HAP-1 (cell line): ENCODE measurements at regions not wholly inside any gene's neighbourhood (a gene's known extent, or its start where the extent isn't known, plus 50 kb on each side); places are given as distances from the start of the nearest gene placed in this dataset.
A peak's percentile ranks its signal among the peaks of the same experiment; 100 is the strongest.

Experiments
- DNase-seq, 2 experiments: peaks; one replicate each; pipeline ENCODE4 v3.0.0-alpha.2; 2016 to 2020; ENCODE audit warnings: low spot score in 2 of 2
- H3K27me3 ChIP-seq: fragments of 250-450 bp; sonication (Bioruptor Pico); 2 replicates; pipeline ENCODE4 v1.5.1; 2020; ENCODE audit warnings: low read depth, mild to moderate bottlenecking, moderate library complexity
- H3K36me3 ChIP-seq: fragments of 250-450 bp; sonication (Bioruptor Pico); replicated peaks from 2 replicates; pipeline ENCODE4 v1.5.1; 2020; ENCODE audit warnings: mild to moderate bottlenecking
- H3K4me1 ChIP-seq: fragments of 250-450 bp; sonication (Bioruptor Pico); 2 replicates; pipeline ENCODE4 v1.5.1; 2020; ENCODE audit warnings: mild to moderate bottlenecking
- H3K4me3 ChIP-seq: fragments of 250-450 bp; sonication (Bioruptor Pico); 2 replicates; pipeline ENCODE4 v1.5.1; 2020; ENCODE audit warnings: mild to moderate bottlenecking, moderate library complexity
- H3K9me3 ChIP-seq: fragments of 250-450 bp; sonication (Bioruptor Pico); 2 replicates; pipeline ENCODE4 v1.5.1; 2020; ENCODE audit warnings: mild to moderate bottlenecking, moderate library complexity
- in situ Hi-C: fragments of 300-500 bp; cut with MboI; formaldehyde crosslinking; loops from 3 replicates; pipeline ENCODE4 v1.14.3; 2020; ENCODE audit warnings: low sequenced_read_pairs, inconsistent platforms, mixed read lengths

GRCh38 chr9:106314476-106314875 lies 548.5 kb upstream of the ZNF462 start:
- in situ Hi-C loops = no loop called here
- Histone ChIP-seq H3K4me3 (no peak overlapping the region), H3K4me1 (peaks cover 5% of the 10 kb centered on the region; the same call in 1 of the 2 replicates), H3K9me3 (no peaks in the 10 kb centered on the region), H3K27me3 (no peaks in the 10 kb centered on the region), H3K36me3 (no peaks in the 10 kb centered on the region)
- DNase-seq = no peak

- in situ Hi-C loops = no loop called here
- Histone ChIP-seq H3K27me3 (no peaks in the 10 kb centered on the region), H3K4me1 (peaks cover 16% of the 10 kb centered on the region), H3K9me3 (no peaks in the 10 kb centered on the region), H3K4me3 (no peak overlapping the region), H3K36me3 (no peaks in the 10 kb centered on the region)
- DNase-seq = peak; percentile 20 to 73
Measured at GRCh38 chr9:106321394-106322180, 541.4 kb upstream of the ZNF462 start.

DNA sequence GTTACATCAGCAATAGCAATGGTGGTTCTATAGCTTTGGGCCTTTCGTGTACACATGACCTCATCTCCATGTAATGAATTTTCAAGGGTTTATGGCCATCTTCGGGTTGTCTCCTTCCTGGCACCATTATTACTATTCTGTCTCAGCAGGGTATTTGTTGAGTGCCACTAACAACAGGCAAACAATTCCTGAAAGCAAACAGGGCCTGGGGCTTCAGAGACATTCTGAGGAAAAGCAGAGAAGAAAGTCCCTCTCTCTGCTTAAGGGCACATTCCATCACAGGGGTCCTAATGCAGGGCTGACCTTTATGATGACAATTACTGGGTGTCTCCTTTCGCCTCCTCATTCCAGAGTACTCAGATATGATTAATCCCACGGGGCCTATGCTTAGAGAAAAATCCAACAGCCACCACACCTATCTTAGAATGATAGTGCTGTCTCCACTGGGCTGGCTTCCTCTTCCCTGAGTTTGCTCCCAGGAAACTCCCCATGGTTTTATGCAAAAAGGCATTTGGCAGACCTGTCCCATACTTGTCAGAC lies 540.2 kb upstream of the ZNF462 start:
- Histone ChIP-seq H3K36me3 (no peaks in the 10 kb centered on the region), H3K4me3 (no peak overlapping the region), H3K9me3 (no peaks in the 10 kb centered on the region), H3K4me1 (peaks cover 19% of the 10 kb centered on the region), H3K27me3 (no peaks in the 10 kb centered on the region)
- in situ Hi-C loops = no loop called here
- DNase-seq = peak in 1 of 2 experiments; percentile 10

DNA sequence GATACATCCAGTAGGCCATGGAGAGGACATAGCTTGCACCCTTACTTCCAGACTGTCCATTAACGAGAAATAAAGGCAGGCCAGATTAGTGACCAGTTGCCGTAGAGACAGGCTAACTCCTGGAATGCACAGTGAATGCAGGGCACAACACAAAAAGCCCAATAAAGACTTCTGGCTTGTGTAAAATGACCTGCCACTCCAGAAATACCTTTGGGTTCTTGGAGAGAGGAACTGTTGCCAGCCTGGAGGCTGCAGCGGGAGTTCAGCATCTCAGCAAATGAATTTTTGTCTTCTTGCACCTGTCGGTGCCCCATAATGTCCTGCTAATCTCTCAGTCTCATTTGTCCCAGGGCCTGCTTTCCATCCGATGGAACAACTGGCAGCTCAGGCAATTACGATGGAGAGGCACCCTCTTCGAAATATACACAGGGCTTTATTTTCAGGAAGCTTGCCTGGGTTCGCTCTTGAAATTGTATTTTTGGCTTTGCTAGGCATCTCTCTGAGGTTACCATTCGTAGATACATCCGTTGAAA lies 538.8 kb upstream of the ZNF462 start:
- H3K36me3 ChIP-seq = no peaks in the 10 kb centered on the region
- no peaks in the 10 kb centered on the region for H3K27me3 ChIP-seq
- peak in 1 of 2 experiments; percentile 12 for DNase-seq
- in situ Hi-C loops = no loop called here
- no peak overlapping the region for H3K4me3 ChIP-seq
- no peaks in the 10 kb centered on the region; the same call in 1 of the 2 replicates for H3K9me3 ChIP-seq
- peaks cover 19% of the 10 kb centered on the region for H3K4me1 ChIP-seq

DNA sequence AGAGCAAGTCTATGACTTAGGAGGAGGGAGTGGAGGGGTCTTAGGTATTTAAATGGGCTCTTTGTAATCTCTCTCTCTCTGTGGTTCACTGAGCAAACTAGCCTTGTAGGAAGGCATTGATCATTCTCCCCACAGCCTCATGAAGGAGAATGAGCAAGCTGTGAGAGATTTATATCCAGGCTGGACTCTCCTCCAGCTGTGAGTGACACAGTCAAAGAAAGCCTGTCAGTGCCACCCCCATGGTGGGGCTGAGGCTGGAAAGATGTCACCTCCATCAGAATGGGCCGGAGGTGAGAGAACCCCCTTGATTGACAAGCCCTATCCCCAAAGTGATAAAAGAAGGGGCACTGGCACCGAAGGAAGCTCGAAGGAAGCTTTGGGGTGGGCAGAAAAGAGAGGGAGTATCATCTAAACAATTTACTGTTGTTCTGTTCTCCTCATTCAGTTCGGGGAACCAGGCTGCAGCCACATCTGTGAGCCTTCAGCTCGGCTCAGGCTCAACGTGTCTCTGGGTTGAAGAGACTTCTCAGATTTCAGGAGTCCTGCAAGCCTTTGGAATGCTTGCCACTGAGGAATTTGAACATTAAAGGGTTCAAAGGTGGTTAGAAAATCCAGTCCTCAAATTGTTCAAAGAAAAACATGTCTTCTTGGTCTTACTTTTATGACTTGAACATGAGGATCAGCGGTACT lies 538.2 kb upstream of the ZNF462 start:
- Histone ChIP-seq H3K27me3 (no peaks in the 10 kb centered on the region), H3K9me3 (no peaks in the 10 kb centered on the region; the same call in 1 of the 2 replicates), H3K36me3 (no peaks in the 10 kb centered on the region), H3K4me1 (peaks cover 19% of the 10 kb centered on the region), H3K4me3 (no peak overlapping the region)
- in situ Hi-C loops = no loop called here
- no peak for DNase-seq

- in situ Hi-C loops = no loop called here
- H3K9me3 ChIP-seq = no peaks in the 10 kb centered on the region; the same call in 1 of the 2 replicates
- H3K4me3 ChIP-seq = no peak overlapping the region
- no peaks in the 10 kb centered on the region for H3K36me3 ChIP-seq
- H3K27me3 ChIP-seq = no peaks in the 10 kb centered on the region
- peaks cover 13% of the 10 kb centered on the region for H3K4me1 ChIP-seq
- DNase-seq = no peak
Measured at GRCh38 chr9:106326493-106326892, 536.5 kb upstream of the ZNF462 start.

GRCh38 chr9:106333481-106333880 lies 529.5 kb upstream of the ZNF462 start:
- H3K4me1 ChIP-seq = no peaks in the 10 kb centered on the region
- no peaks in the 10 kb centered on the region for H3K9me3 ChIP-seq
- H3K27me3 ChIP-seq = no peaks in the 10 kb centered on the region
- no peak for DNase-seq
- H3K4me3 ChIP-seq = no peak overlapping the region
- in situ Hi-C loops = no loop called here
- H3K36me3 ChIP-seq = no peaks in the 10 kb centered on the region

- in situ Hi-C loops = no loop called here
- H3K36me3 ChIP-seq = no peaks in the 10 kb centered on the region
- no peak overlapping the region for H3K4me3 ChIP-seq
- H3K9me3 ChIP-seq = no peaks in the 10 kb centered on the region
- DNase-seq = no peak
- no peaks in the 10 kb centered on the region for H3K4me1 ChIP-seq
- H3K27me3 ChIP-seq = no peaks in the 10 kb centered on the region
Measured at GRCh38 chr9:106334081-106334480, 528.9 kb upstream of the ZNF462 start.

DNA sequence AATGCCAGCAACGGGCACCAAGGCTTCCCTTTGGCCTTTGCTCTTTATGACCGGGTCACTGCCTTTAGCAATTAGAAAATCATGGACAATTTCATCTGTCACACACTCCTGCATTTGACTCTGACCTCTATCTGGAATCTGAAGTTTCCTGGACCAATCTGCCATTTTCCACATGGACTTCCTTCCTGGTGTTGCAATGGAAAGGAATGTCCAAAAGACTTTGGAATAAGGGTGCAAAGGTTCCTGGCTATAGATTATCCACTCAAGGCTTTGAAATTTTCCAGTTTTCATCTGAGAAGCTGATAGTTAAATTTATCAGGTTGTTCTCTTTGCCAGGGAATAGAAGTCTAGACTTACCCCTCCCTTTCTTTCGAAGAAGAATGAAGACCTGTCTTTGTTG lies 523.1 kb upstream of the ZNF462 start:
- no peak for DNase-seq
- in situ Hi-C loops = no loop called here
- Histone ChIP-seq H3K9me3 (no peaks in the 10 kb centered on the region; the same call in 1 of the 2 replicates), H3K27me3 (no peaks in the 10 kb centered on the region), H3K36me3 (no peaks in the 10 kb centered on the region), H3K4me3 (no peak overlapping the region), H3K4me1 (no peaks in the 10 kb centered on the region)

DNA sequence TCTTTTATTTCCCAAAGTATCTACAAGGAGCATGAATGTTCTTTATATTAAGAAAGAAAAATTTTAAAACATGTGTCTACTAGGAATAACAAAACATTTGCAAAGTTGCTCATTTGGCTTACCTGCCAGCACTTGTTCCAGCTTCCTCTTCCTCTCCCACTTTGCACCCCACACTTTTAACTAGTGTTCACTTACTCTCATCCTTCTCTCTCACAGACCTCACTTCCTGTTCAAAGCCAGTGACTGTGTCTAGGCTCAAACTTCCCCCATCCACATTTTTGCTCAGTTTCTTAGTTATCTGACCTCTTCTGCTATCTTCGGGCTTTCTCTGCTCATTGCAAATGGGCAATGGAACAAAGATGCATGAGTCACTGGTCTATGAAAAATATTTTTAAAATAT lies 512.2 kb upstream of the ZNF462 start:
- DNase-seq = no peak
- H3K9me3 ChIP-seq = no peaks in the 10 kb centered on the region
- in situ Hi-C loops = no loop called here
- no peaks in the 10 kb centered on the region for H3K36me3 ChIP-seq
- H3K27me3 ChIP-seq = no peaks in the 10 kb centered on the region
- no peaks in the 10 kb centered on the region for H3K4me1 ChIP-seq
- no peak overlapping the region for H3K4me3 ChIP-seq

- Histone ChIP-seq H3K4me1 (no peaks in the 10 kb centered on the region), H3K9me3 (no peaks in the 10 kb centered on the region), H3K36me3 (no peaks in the 10 kb centered on the region), H3K4me3 (no peak overlapping the region), H3K27me3 (no peaks in the 10 kb centered on the region)
- in situ Hi-C loops = no loop called here
- DNase-seq = no peak
Measured at GRCh38 chr9:106356924-106357323, 506.0 kb upstream of the ZNF462 start.

DNA sequence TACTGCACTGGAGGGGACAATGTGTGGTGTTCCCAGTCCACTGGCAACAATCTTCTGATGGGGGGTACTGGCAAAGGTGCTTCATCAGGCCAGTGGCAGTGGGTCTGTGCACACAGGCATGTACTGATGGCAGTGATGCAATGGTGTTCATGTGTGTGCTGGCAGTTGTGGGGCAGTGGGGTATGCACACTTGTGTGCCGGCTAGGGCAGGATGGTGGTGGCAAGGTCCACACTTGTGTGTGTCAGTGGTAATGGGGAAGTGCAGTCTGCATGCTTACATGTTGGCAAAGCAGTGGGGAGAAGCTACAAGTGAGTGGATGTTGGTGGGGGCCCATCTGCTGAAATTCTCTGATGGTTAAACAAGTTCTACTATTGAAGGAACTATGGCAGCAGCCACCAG lies 504.6 kb upstream of the ZNF462 start:
- Histone ChIP-seq H3K27me3 (no peaks in the 10 kb centered on the region), H3K4me3 (no peak overlapping the region), H3K4me1 (no peaks in the 10 kb centered on the region), H3K9me3 (no peaks in the 10 kb centered on the region), H3K36me3 (no peaks in the 10 kb centered on the region)
- DNase-seq = no peak
- in situ Hi-C loops = no loop called here

- no peaks in the 10 kb centered on the region for H3K36me3 ChIP-seq
- H3K27me3 ChIP-seq = no peaks in the 10 kb centered on the region
- H3K9me3 ChIP-seq = no peaks in the 10 kb centered on the region
- in situ Hi-C loops = no loop called here
- H3K4me3 ChIP-seq = no peak overlapping the region
- no peak for DNase-seq
- no peaks in the 10 kb centered on the region for H3K4me1 ChIP-seq
Measured at GRCh38 chr9:106376689-106377088, 486.3 kb upstream of the ZNF462 start.

DNA sequence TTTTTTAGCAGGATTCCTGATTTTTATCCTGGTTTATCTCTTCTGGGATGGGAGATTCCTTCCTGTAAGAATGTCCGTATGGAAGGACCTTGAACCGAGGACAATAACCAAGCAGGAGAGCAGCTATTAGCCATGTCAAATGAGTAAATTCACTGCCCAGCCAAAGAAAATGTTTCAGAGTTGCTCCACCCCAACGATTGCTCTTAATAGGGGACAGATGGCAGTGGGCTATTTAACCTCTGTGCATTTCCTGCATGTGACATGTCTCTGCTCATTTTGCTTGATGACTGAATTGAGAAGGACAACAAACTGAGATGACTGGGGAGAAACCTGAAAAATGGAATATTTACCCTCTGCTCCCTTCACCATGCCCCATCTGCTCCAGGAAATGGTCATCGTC lies 479.9 kb upstream of the ZNF462 start:
- DNase-seq = no peak
- Histone ChIP-seq H3K36me3 (no peaks in the 10 kb centered on the region), H3K4me1 (no peaks in the 10 kb centered on the region), H3K9me3 (no peaks in the 10 kb centered on the region), H3K4me3 (no peak overlapping the region), H3K27me3 (no peaks in the 10 kb centered on the region)
- in situ Hi-C loops = no loop called here
